ENCODE measurements at regions not wholly inside any gene's neighbourhood (a gene's known extent, or its start where the extent isn't known, plus 50 kb on each side); places are given as distances from the start of the nearest gene placed in this dataset.

DNA sequence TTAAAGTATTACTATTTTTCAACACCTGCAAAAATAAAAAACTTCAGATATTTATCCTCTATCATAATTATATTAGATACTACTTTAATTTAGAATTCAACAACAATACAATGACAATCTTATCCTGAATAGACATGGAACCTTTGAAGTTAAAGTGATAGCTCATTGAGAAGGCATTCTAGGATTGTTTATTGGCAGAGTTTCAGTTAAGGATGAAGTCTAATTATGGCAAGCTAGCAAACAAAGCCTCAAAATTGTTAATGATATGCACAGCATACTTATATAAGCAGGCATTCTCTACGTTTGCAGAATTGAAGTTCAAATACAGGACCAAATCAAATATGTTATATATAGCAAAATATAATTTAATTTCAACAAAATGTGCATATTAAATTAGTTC is 91.2 kb upstream of the ABI3BP start:
- TF ChIP-seq, protein P1, sequence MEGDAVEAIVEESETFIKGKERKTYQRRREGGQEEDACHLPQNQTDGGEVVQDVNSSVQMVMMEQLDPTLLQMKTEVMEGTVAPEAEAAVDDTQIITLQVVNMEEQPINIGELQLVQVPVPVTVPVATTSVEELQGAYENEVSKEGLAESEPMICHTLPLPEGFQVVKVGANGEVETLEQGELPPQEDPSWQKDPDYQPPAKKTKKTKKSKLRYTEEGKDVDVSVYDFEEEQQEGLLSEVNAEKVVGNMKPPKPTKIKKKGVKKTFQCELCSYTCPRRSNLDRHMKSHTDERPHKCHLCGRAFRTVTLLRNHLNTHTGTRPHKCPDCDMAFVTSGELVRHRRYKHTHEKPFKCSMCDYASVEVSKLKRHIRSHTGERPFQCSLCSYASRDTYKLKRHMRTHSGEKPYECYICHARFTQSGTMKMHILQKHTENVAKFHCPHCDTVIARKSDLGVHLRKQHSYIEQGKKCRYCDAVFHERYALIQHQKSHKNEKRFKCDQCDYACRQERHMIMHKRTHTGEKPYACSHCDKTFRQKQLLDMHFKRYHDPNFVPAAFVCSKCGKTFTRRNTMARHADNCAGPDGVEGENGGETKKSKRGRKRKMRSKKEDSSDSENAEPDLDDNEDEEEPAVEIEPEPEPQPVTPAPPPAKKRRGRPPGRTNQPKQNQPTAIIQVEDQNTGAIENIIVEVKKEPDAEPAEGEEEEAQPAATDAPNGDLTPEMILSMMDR (IDR thresholded peaks at IDR 0.05) = no peak
- TF ChIP-seq POLR2A (IDR thresholded peaks at IDR 0.05) = no peak
- Histone ChIP-seq H3K4me3 (replicated peaks in 1 of 3) (no peak overlapping the region), H3K4me1 (no peaks in the 10 kb centered on the region), H3K27ac (no peak overlapping the region), H3K36me3 (no peaks in the 10 kb centered on the region), H3K9me3 (no peaks in the 10 kb centered on the region), H3K27me3 (no peaks in the 10 kb centered on the region)
- WGBS, 2 donors = 70 to 79% methylated on average over 1 of the region's 1 CpG
- intact Hi-C loops (cut with DNase I) = no loop called here
- no peak for DNase-seq

DNA sequence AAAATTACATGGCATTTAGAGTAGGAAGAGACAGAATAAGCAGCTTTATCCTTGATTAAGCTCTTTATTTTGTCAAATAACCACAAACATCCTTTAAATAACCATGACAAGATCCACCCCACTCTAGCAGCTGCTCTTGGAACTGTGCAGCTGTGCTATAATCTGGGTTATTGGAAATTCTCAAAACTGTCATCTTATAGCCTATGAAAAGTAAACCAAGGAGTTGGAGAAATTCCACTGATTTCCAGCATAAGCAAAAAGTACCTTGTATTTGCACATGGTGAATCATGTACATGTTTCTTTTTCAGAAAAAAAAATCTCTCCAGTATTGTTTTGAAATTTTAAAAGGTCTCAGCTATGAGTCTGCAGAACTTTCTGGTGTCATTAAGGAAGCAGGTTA is 88.8 kb upstream of the ABI3BP start:
- Histone ChIP-seq H3K4me3 (replicated peaks in 1 of 3) (no peak overlapping the region), H3K9me3 (no peaks in the 10 kb centered on the region), H3K27me3 (no peaks in the 10 kb centered on the region), H3K4me1 (no peaks in the 10 kb centered on the region), H3K36me3 (no peaks in the 10 kb centered on the region), H3K27ac (no peak overlapping the region)
- TF ChIP-seq, protein P1 (IDR thresholded peaks at IDR 0.05) = no peak
- TF ChIP-seq POLR2A (IDR thresholded peaks at IDR 0.05) = no peak
- intact Hi-C loops (cut with DNase I) = no loop called here
- DNase-seq = no peak

DNA sequence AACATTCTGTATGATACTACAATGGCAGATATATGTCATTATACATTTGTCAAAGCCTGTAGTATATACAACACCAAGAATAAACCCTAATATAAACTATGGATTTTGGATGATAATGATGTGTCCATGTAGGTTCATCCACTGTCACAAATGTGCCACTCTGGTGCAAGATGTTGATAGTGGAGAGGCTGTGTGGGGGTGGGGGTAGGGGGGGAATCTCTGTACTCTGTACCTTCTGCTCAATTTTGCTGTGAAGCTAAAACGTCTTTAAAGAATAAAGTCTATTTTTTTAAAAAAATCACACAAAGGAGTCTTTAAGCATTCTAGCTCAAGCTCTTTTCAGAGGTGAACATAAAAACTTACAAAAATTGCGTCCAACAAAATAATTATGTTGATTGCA is 88.2 kb upstream of the ABI3BP start:
- Histone ChIP-seq H3K27ac (no peak overlapping the region), H3K4me1 (no peaks in the 10 kb centered on the region), H3K27me3 (no peaks in the 10 kb centered on the region), H3K4me3 (replicated peaks in 1 of 3) (no peak overlapping the region), H3K9me3 (no peaks in the 10 kb centered on the region), H3K36me3 (no peaks in the 10 kb centered on the region)
- DNase-seq = no peak
- 86 to 91% methylated on average over 2 of the region's 2 CpGs for WGBS, 2 donors
- intact Hi-C loops (cut with DNase I) = no loop called here
- TF ChIP-seq, protein P1 (IDR thresholded peaks at IDR 0.05) = no peak
- TF ChIP-seq POLR2A (IDR thresholded peaks at IDR 0.05) = no peak

DNA sequence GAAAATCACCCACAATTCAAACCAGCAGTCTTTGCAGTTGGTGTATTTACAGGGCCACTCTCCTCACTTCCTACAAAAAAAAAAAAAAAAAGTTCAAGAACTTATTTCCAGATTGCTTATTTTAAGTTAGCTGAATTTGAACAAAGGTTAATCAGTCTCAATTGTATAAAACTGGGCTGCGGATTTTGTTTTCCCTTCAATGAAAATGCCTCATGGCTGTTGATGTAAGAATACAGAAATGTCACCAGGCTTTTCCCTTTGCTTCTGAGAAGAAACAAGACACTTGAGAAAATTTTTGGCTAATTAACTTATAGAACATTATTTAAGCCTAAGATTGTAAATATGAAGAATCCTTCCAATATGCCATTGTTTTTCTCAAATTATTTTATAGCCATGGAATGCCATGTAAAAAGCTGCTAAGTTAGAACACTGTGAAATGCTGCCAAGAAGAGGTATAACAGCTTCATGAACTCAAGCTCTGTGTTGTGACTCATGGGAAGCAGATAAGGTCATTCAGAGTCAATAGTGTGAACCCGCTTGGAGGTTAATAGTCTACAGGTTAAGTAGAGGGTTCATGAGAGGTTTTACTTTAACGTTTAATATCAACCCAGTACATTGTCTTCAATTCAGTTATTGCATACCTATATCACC is 84.3 kb upstream of the ABI3BP start:
- intact Hi-C loops (cut with DNase I) = no loop called here
- Histone ChIP-seq H3K36me3 (no peaks in the 10 kb centered on the region), H3K27ac (no peak overlapping the region), H3K27me3 (no peaks in the 10 kb centered on the region), H3K4me1 (no peaks in the 10 kb centered on the region), H3K4me3 (replicated peaks in 1 of 3) (no peak overlapping the region), H3K9me3 (no peaks in the 10 kb centered on the region)
- whole genome bisulfite sequencing, 2 donors = 73 to 76% methylated on average over 3 of the region's 3 CpGs
- no peak for DNase-seq
- TF ChIP-seq POLR2A (IDR thresholded peaks at IDR 0.05) = no peak
- TF ChIP-seq, protein P1 (IDR thresholded peaks at IDR 0.05) = no peak

DNA sequence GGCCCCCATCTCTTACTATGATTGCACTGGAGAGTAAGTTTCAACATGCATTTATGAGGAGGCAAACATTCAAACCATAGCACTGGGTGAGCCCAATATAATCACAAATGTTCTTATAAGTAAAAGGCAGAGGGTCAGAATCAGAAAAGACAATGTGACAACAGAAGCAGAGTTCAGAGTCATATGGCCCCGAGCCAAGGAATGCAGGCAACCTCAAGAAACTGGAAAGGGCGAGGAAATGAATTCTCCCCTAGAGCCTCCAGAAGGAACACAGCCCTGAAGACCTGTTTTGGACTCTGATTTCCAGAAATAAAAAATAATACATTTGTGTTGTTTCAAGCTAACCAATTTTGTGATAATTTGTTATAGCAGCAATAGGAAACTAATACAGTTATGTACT is 81.3 kb upstream of the ABI3BP start:
- 95 to 96% methylated on average over 2 of the region's 2 CpGs for WGBS, 2 donors
- no peak for DNase-seq
- intact Hi-C loops (cut with DNase I) = no loop called here
- Histone ChIP-seq H3K27me3 (no peaks in the 10 kb centered on the region), H3K4me1 (no peaks in the 10 kb centered on the region), H3K27ac (no peak overlapping the region), H3K4me3 (replicated peaks in 1 of 3) (no peak overlapping the region), H3K9me3 (no peaks in the 10 kb centered on the region), H3K36me3 (no peaks in the 10 kb centered on the region)
- TF ChIP-seq, protein P1 (IDR thresholded peaks at IDR 0.05) = no peak

Data from thyroid gland (tissue), 4 donors.